ENCODE measurements at regions not wholly inside any gene's neighbourhood (a gene's known extent, or its start where the extent isn't known, plus 50 kb on each side); places are given as distances from the start of the nearest gene placed in this dataset.

DNA sequence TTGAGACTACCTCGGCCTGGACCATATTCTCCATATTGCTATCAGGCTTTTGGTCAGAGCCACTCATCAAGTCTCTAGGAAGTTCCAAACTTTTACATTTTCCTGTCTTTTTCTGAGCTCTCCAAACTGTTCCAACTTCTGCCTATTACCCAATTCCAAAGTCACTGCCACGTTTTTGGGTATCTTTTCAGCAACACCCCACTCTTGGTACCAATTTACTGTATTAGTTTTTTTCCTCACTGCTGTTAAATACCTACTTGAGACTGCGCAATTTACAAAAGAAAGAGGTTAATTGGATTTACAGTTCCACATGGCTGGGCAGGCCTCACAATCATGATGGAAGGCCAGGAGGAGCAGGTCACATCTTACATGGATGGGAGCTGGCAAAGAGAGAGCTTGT, 507.8 kb upstream of the ZNF608 start:
- Mint-ChIP-seq H3K4me1 (ENCODE audit: low read depth, unreplicated experiment) (peaks cover 5% of the 10 kb centered on the region), H3K27me3 (ENCODE audit: unreplicated experiment) (peaks cover 2% of the 10 kb centered on the region), H3K27ac (ENCODE audit: unreplicated experiment) (no peak overlapping the region), H3K4me3 (ENCODE audit: unreplicated experiment) (no peak overlapping the region), H3K36me3 (ENCODE audit: unreplicated experiment) (peaks cover 13% of the 10 kb centered on the region), H3K9me3 (ENCODE audit: unreplicated experiment) (peaks cover 6% of the 10 kb centered on the region)
- no peak for TF ChIP-seq CTCF (IDR thresholded peaks at IDR 0.05; ENCODE audit: partially characterized antibody, unreplicated experiment)
- no peak for DNase-seq

GRCh38 chr5:125256296-125256695, 509.9 kb upstream of the ZNF608 start:
- peaks cover 6% of the 10 kb centered on the region for H3K9me3 Mint-ChIP-seq (ENCODE audit: unreplicated experiment)
- peaks cover 13% of the 10 kb centered on the region for H3K36me3 Mint-ChIP-seq (ENCODE audit: unreplicated experiment)
- H3K4me1 Mint-ChIP-seq (ENCODE audit: low read depth, unreplicated experiment): peaks cover 5% of the 10 kb centered on the region
- no peak overlapping the region for H3K4me3 Mint-ChIP-seq (ENCODE audit: unreplicated experiment)
- TF ChIP-seq CTCF (IDR thresholded peaks at IDR 0.05; ENCODE audit: partially characterized antibody, unreplicated experiment): no peak
- DNase-seq: no peak
- no peak overlapping the region for H3K27ac Mint-ChIP-seq (ENCODE audit: unreplicated experiment)
- no peaks in the 10 kb centered on the region for H3K27me3 Mint-ChIP-seq (ENCODE audit: unreplicated experiment)

DNA sequence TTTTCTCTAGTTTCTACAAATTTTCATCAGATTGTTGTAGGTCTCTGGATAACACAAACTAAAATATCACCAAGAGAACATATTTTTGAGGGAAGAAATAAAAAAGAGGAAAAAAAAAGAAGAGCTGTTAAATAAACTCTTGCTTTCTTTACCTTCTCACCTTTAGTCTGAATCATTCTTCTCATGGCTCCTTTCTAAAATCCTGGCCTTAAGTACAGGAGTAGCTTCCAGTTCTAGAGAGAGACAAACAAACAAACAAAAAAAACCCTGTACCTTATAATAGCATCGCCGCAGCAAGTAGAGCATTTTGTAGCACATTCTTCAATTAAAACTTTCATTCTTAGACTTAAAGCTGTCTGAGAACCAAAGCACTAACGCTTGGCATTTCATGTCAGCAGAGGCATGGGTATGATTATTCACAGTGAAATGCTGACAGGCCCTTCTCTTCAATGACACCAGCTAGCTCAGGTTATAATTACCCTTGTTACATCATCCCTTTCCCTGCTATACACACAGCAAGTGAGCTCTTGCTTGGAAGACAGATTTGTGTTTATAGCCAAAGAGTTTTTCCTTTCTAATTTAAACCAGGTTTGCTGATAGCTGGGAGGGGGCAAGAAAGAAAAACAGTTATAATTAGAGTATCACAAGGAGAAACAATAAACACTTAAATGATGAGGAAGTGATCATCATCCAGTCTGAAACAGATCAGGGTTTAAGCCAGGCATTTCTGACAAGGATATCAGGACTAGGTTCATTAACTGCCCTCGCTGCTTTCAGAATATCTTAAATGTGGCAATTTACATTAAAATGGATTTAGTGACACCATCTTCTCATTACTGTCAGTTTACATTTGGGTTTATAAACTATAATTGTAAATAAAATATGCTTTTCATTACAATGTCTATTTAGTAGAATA, 510.9 kb upstream of the ZNF608 start:
- H3K4me3 Mint-ChIP-seq (ENCODE audit: unreplicated experiment): no peak overlapping the region
- no peak for DNase-seq
- no peaks in the 10 kb centered on the region for H3K27me3 Mint-ChIP-seq (ENCODE audit: unreplicated experiment)
- TF ChIP-seq CTCF (IDR thresholded peaks at IDR 0.05; ENCODE audit: partially characterized antibody, unreplicated experiment): no peak
- peak overlapping the region; percentile 62 for H3K27ac Mint-ChIP-seq (ENCODE audit: unreplicated experiment)
- H3K4me1 Mint-ChIP-seq (ENCODE audit: low read depth, unreplicated experiment): peaks cover 5% of the 10 kb centered on the region
- peaks cover 6% of the 10 kb centered on the region for H3K9me3 Mint-ChIP-seq (ENCODE audit: unreplicated experiment)
- peaks cover 13% of the 10 kb centered on the region for H3K36me3 Mint-ChIP-seq (ENCODE audit: unreplicated experiment)

GRCh38 chr5:125257997-125258396, 511.6 kb upstream of the ZNF608 start:
- no peaks in the 10 kb centered on the region for H3K27me3 Mint-ChIP-seq (ENCODE audit: unreplicated experiment)
- TF ChIP-seq CTCF (IDR thresholded peaks at IDR 0.05; ENCODE audit: partially characterized antibody, unreplicated experiment): no peak
- H3K27ac Mint-ChIP-seq (ENCODE audit: unreplicated experiment): no peak overlapping the region
- no peak overlapping the region for H3K4me3 Mint-ChIP-seq (ENCODE audit: unreplicated experiment)
- H3K36me3 Mint-ChIP-seq (ENCODE audit: unreplicated experiment): peaks cover 13% of the 10 kb centered on the region
- peaks cover 6% of the 10 kb centered on the region for H3K9me3 Mint-ChIP-seq (ENCODE audit: unreplicated experiment)
- peaks cover 5% of the 10 kb centered on the region for H3K4me1 Mint-ChIP-seq (ENCODE audit: low read depth, unreplicated experiment)
- no peak for DNase-seq

GRCh38 chr5:125258615-125259014, 512.2 kb upstream of the ZNF608 start:
- TF ChIP-seq CTCF (IDR thresholded peaks at IDR 0.05; ENCODE audit: partially characterized antibody, unreplicated experiment): no peak
- Mint-ChIP-seq H3K4me1 (ENCODE audit: low read depth, unreplicated experiment) (peaks cover 5% of the 10 kb centered on the region), H3K27ac (ENCODE audit: unreplicated experiment) (no peak overlapping the region), H3K9me3 (ENCODE audit: unreplicated experiment) (peaks cover 6% of the 10 kb centered on the region), H3K36me3 (ENCODE audit: unreplicated experiment) (peaks cover 13% of the 10 kb centered on the region), H3K4me3 (ENCODE audit: unreplicated experiment) (no peak overlapping the region), H3K27me3 (ENCODE audit: unreplicated experiment) (no peaks in the 10 kb centered on the region)
- no peak for DNase-seq

All from glutamatergic neuron (in vitro differentiated cells).